Vagina (tissue), 2 donors: ENCODE measurements at regions not wholly inside any gene's neighbourhood (a gene's known extent, or its start where the extent isn't known, plus 50 kb on each side); places are given as distances from the start of the nearest gene placed in this dataset.
"Not testable (repeated sequence)": the region's sequence is repeated elsewhere in the genome, so short reads cannot be mapped to it uniquely, and the experiment has no call there.

ENCODE experiments used
- CTCF ChIP-seq, 3 experiments: fragments of 450-650 bp in 2 of 3; fragments of 200-600 bp in 1 of 3; sonication (generic) in 1 of 3; IDR thresholded peaks; one replicate each; pipeline ENCODE4 v1.5.1; 2017 to 2019; ENCODE audit warnings: antibody characterized with exemption in 3 of 3, mild to moderate bottlenecking in 2 of 3, moderate library complexity in 2 of 3
- POLR2A ChIP-seq, 2 donors: fragments of 450-650 bp; IDR thresholded peaks; one replicate each; pipeline ENCODE4 v1.6.1; 2017; ENCODE audit warnings: antibody characterized with exemption in 2 of 2, mild to moderate bottlenecking in 2 of 2, moderate library complexity in 2 of 2
- POLR2AphosphoS5 ChIP-seq, 2 donors: sonication (generic); formaldehyde crosslinking; IDR thresholded peaks; one replicate each; pipeline ENCODE4 v1.9.0; 2017; ENCODE audit warnings: antibody characterized with exemption in 2 of 2, mild to moderate bottlenecking in 2 of 2, low read depth in 1 of 2; ENCODE audit not compliant: insufficient read depth in 1 of 2

GRCh38 chr9:41777536-41777935, 351.7 kb downstream of the CNTNAP3B start:
- not testable (repeated sequence) for TF ChIP-seq CTCF (IDR thresholded peaks at IDR 0.05); POLR2AphosphoS5 (IDR thresholded peaks at IDR 0.05; ENCODE audit: insufficient read depth in 1 of 2, low read depth in 1 of 2); POLR2A (IDR thresholded peaks at IDR 0.05)
